Hepatocyte (in vitro differentiated cells): ENCODE measurements at regions not wholly inside any gene's neighbourhood (a gene's known extent, or its start where the extent isn't known, plus 50 kb on each side); places are given as distances from the start of the nearest gene placed in this dataset.

ENCODE experiments used
- CTCF ChIP-seq: fragments of 200-600 bp; sonication (generic); IDR thresholded peaks from 2 replicates; pipeline ENCODE4 v1.5.1; 2016; ENCODE audit warnings: antibody characterized with exemption, mild to moderate bottlenecking; ENCODE audit not compliant: poor library complexity
- EZH2 ChIP-seq: fragments of 200-600 bp; sonication (generic); IDR thresholded peaks from 2 replicates; pipeline ENCODE4 v1.6.1; 2016; ENCODE audit warnings: antibody characterized with exemption, mild to moderate bottlenecking, borderline replicate concordance

- TF ChIP-seq CTCF: no peak
- no peak for TF ChIP-seq EZH2
These were observed 507.0 kb downstream of the TTLL7 start for GRCh38 chr1:83491930-83492329.
